CD4-positive, alpha-beta memory T cell (primary cell): ENCODE measurements at regions not wholly inside any gene's neighbourhood (a gene's known extent, or its start where the extent isn't known, plus 50 kb on each side); places are given as distances from the start of the nearest gene placed in this dataset.

ENCODE experiments used
- CTCF ChIA-PET: fragments of 350-600 bp; sonication (Branson Sonifier 250); formaldehyde crosslinking; loops from one replicate; lab custom pipeline; 2021; ENCODE audit warnings: inconsistent platforms; ENCODE audit not compliant: partially characterized antibody; lab: Charles Lee
- POLR2A ChIA-PET: fragments of 350-600 bp; sonication (Branson Sonifier 250); formaldehyde crosslinking; loops from one replicate; lab custom pipeline; 2021; ENCODE audit not compliant: partially characterized antibody; lab: Charles Lee
- DNase-seq, 5 donors: peaks; one replicate each; pipeline versions ENCODE4 v3.0.0 to v3.0.0-alpha.2; 2020 to 2022; ENCODE audit warnings: mixed read lengths in 1 of 5
- H3K27ac ChIP-seq: one replicate; pipeline ENCODE4 v1.7.0; 2013; ENCODE audit warnings: low read depth, low read length
- H3K27me3 ChIP-seq: 2 replicates; pipeline ENCODE4 v1.7.0; 2013; ENCODE audit warnings: mild to moderate bottlenecking, low read length, moderate library complexity; ENCODE audit not compliant: insufficient read depth
- H3K36me3 ChIP-seq: 2 replicates; pipeline ENCODE4 v1.7.0; 2013; ENCODE audit warnings: mild to moderate bottlenecking, low read length, moderate library complexity; ENCODE audit not compliant: insufficient read depth
- H3K4me1 ChIP-seq: 2 replicates; pipeline ENCODE4 v1.7.0; 2013; ENCODE audit warnings: mild to moderate bottlenecking, low read length, moderate library complexity; ENCODE audit not compliant: insufficient read depth
- H3K4me3 ChIP-seq, 2 donors: one replicate each; pipeline ENCODE4 v1.7.0; 2013; ENCODE audit warnings: low read length in 2 of 2, mild to moderate bottlenecking in 1 of 2
- H3K9me3 ChIP-seq, 2 donors: one replicate each; pipeline ENCODE4 v1.7.0; 2013; ENCODE audit warnings: low read length in 2 of 2, control low read depth in 1 of 2; ENCODE audit not compliant: control insufficient read depth in 1 of 2
- H3K27ac Mint-ChIP-seq, 7 donors: one replicate each; pipeline ENCODE4 v1.8.0; 2020 to 2021; ENCODE audit warnings: mixed read lengths in 7 of 7, mild to moderate bottlenecking in 6 of 7, inconsistent platforms in 3 of 7, moderate library complexity in 3 of 7
- H3K27me3 Mint-ChIP-seq, 2 donors: one replicate each; pipeline ENCODE4 v1.8.0; 2020 to 2021; ENCODE audit warnings: mixed read lengths in 2 of 2
- H3K36me3 Mint-ChIP-seq, 2 donors: one replicate each; pipeline ENCODE4 v1.8.0; 2020 to 2021; ENCODE audit warnings: mixed read lengths in 2 of 2, inconsistent platforms in 1 of 2, mild to moderate bottlenecking in 1 of 2
- H3K4me1 Mint-ChIP-seq, 4 donors: one replicate each; pipeline ENCODE4 v1.8.0; 2020 to 2021; ENCODE audit warnings: mixed read lengths in 4 of 4, mild to moderate bottlenecking in 1 of 4
- H3K4me3 Mint-ChIP-seq, 8 donors: one replicate each; pipeline ENCODE4 v1.8.0; 2020 to 2021; ENCODE audit warnings: mixed read lengths in 8 of 8, mild to moderate bottlenecking in 7 of 8, moderate library complexity in 6 of 8, inconsistent platforms in 3 of 8
- H3K9me3 Mint-ChIP-seq, 8 donors: one replicate each; pipeline ENCODE4 v1.8.0; 2020 to 2021; ENCODE audit warnings: mixed read lengths in 8 of 8, mild to moderate bottlenecking in 5 of 8, inconsistent platforms in 3 of 8, moderate library complexity in 1 of 8
- intact Hi-C: fragments of 100-400 bp; cut with micrococcal nuclease; formaldehyde crosslinking; loops from one replicate; pipeline ENCODE4 v1.15.1; 2023

DNA sequence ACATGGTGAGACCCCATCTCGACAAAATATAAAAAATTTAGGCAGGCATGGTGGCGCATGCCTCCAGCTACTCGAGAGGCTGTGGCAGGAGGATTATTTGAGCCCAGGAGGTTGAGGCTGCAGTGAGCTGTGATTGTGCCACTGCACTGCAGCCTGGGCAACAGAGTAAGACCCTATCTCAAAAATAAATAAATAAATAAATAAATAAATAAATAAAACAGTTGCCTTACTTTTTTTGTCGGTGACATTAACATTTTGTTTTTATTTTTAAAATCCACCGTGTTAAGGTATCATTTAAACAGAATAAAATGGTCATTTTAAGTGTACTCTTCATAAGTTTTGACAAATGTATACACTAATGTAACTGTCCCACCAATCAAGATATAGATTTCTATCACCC, 57.0 kb downstream of the RASL11A start:
- Histone ChIP-seq H3K4me3 (no peak overlapping the region), H3K4me1 (no peaks in the 10 kb centered on the region), H3K9me3 (no peaks in the 10 kb centered on the region), H3K27ac (no peak overlapping the region), H3K36me3 (no peaks in the 10 kb centered on the region), H3K27me3 (no peaks in the 10 kb centered on the region)
- H3K27me3 Mint-ChIP-seq: peaks cover 6 to 22% of the 10 kb centered on the region in 2 donors
- intact Hi-C loops: no loop called here
- ChIA-PET CTCF (interaction anchor here (1.3 kb wide), 1 partner anchor 14 kb away, joined by 5 read pairs; no protein-coding TSS in a partner anchor), POLR2A (no interaction called here)
- no peak for DNase-seq
- H3K4me3 Mint-ChIP-seq: no peak overlapping the region
- no peaks in the 10 kb centered on the region for H3K36me3 Mint-ChIP-seq
- no peaks in the 10 kb centered on the region for H3K9me3 Mint-ChIP-seq
- no peaks in the 10 kb centered on the region for H3K4me1 Mint-ChIP-seq
- no peak overlapping the region for H3K27ac Mint-ChIP-seq

DNA sequence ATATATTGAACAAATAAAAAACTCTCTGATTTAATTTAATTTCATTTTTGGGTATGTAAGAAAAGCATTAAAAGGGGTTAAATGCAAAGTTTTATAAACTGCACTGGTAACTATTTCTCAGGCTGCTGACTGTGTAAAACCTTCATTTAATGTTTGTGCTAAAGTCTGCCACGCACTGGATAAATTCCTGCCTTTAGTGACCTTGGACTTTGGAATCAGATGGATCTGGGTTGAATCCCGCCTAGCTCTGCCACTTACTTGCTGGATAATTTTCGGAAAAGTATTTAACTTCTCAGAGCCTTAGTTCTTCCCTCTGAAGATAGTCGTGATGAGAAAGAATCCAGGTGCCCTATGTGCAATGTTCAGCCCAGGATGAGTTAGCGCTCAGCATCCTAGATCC, 58.6 kb downstream of the RASL11A start:
- Histone ChIP-seq H3K4me1 (no peaks in the 10 kb centered on the region), H3K36me3 (no peaks in the 10 kb centered on the region), H3K27ac (no peak overlapping the region), H3K4me3 (no peak overlapping the region), H3K27me3 (no peaks in the 10 kb centered on the region), H3K9me3 (no peaks in the 10 kb centered on the region)
- H3K27ac Mint-ChIP-seq: no peak overlapping the region
- ChIA-PET POLR2A (no interaction called here), CTCF (no interaction called here)
- H3K27me3 Mint-ChIP-seq: peaks cover 6 to 22% of the 10 kb centered on the region in 2 donors
- no peaks in the 10 kb centered on the region for H3K4me1 Mint-ChIP-seq
- no peak overlapping the region for H3K4me3 Mint-ChIP-seq
- DNase-seq: no peak
- no peaks in the 10 kb centered on the region for H3K9me3 Mint-ChIP-seq
- no peaks in the 10 kb centered on the region for H3K36me3 Mint-ChIP-seq
- intact Hi-C loops: no loop called here

DNA sequence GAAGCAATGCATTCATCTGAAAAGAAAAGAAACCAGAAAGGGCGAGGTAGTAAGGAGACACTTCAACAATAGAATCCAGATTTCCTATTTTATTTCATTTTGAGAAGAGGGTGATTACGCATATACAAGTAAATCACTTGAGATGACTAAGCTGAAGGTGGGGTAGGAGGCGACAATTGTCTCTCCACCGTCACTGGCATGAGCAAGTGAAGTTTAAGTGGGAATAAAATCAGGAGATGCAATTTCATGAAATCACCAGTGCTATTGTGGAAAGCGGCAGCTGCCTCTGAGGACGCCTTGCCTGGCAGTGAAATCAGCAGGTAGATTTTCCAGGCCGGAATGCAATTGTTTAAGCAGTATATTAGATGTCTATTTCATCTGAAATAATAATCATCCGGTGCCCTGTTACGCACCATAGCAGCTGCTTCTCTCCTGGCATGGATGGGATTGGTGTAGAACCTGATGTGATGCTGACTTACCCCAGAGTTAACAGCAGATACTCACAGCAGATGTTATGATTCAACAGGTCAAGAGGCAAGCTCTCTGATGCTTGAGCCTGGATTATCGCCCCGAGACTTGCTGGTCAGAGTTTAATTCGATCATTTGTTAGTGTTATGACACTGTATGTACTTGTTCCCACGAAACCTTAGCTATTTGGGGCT, 64.3 kb downstream of the RASL11A start:
- H3K27me3 Mint-ChIP-seq: peaks cover 7 to 22% of the 10 kb centered on the region in 2 donors
- CTCF ChIA-PET: interaction anchor here (0.7 kb wide), 1 partner anchor 441 kb away, joined by 3 read pairs; no protein-coding TSS in a partner anchor
- no peak overlapping the region for H3K4me3 ChIP-seq
- H3K4me1 ChIP-seq: no peaks in the 10 kb centered on the region
- no peaks in the 10 kb centered on the region for H3K36me3 ChIP-seq
- no peaks in the 10 kb centered on the region for H3K27me3 ChIP-seq
- no peaks in the 10 kb centered on the region for H3K9me3 ChIP-seq
- intact Hi-C loops: loop anchor here (5.0 kb wide), 1 partner anchor 43 kb away; no protein-coding TSS in a partner anchor
- no peaks in the 10 kb centered on the region for H3K9me3 Mint-ChIP-seq
- H3K4me3 Mint-ChIP-seq: no peak overlapping the region
- H3K27ac ChIP-seq: no peak overlapping the region
- H3K27ac Mint-ChIP-seq: no peak overlapping the region
- H3K36me3 Mint-ChIP-seq: no peaks in the 10 kb centered on the region
- POLR2A ChIA-PET: no interaction called here
- no peak for DNase-seq
- peaks cover 0 to 4% (median 1%) of the 10 kb centered on the region in 4 donors for H3K4me1 Mint-ChIP-seq

DNA sequence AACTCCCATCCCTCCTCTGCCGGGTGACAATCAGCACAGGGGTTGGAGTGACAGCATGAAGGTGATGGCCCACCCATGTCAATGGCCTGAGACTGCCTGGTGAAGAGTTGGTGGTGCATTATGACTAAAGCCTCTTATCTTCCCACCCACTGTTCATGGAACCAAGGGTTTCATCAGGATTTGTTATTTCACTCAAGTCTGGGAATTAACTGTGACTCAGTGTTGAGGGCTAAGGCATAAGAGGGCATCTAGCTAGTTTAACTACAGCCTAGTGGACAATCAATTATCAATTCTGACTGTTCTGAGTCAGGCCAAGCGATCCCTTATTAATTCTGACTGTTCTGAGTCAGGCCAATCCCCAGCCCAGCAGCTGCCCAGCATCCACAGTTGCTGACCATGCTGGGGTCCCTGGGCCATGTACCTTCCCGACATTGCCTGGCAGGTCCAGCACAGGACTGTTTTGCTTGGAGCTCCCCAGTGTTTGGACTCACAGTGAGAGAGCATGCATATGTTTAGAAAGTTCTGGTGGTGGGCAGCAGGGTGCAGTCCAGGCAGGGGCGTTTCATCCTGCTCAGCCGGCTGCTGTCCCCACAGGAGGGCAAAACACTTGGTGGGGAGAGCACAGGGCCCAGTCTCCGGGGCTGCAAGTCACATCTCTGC, 65.5 kb downstream of the RASL11A start:
- H3K36me3 Mint-ChIP-seq: no peaks in the 10 kb centered on the region

DNA sequence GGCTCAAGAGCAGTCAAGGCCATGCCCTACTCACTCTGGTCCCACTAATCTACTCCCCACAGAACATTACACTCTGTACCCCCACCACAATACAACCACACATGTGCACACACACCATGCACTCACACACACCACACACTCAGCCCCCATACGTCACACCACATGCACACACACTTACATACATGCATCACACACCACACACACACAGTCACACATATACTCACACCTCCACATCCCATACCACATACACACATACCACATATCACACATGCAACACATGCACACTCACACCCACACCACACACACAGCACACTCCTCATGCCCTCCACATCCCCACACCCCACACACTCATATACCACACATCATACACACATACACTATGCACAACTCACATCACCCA, 67.6 kb downstream of the RASL11A start:
- Mint-ChIP-seq H3K4me1 (peaks cover 0 to 4% (median 1%) of the 10 kb centered on the region in 4 donors), H3K27ac (no peak overlapping the region), H3K4me3 (no peak overlapping the region), H3K27me3 (peaks cover 3 to 16% of the 10 kb centered on the region in 2 donors), H3K9me3 (no peaks in the 10 kb centered on the region), H3K36me3 (no peaks in the 10 kb centered on the region)
- ChIA-PET CTCF (interaction anchor here (0.7 to 3.4 kb wide), 5 partner anchors 10 to 419 kb away, joined by 3 to 11 read pairs (median 4); no protein-coding TSS in a partner anchor), POLR2A (no interaction called here)
- Histone ChIP-seq H3K36me3 (no peaks in the 10 kb centered on the region), H3K4me1 (no peaks in the 10 kb centered on the region), H3K9me3 (no peaks in the 10 kb centered on the region), H3K27me3 (no peaks in the 10 kb centered on the region), H3K4me3 (no peak overlapping the region), H3K27ac (no peak overlapping the region)
- intact Hi-C loops: loop anchor here (5.0 kb wide), 1 partner anchor 46 kb away; no protein-coding TSS in a partner anchor
- DNase-seq: no peak

More for the DNA sequence above, 65.5 kb downstream of the RASL11A start:
- Mint-ChIP-seq H3K27ac (no peak overlapping the region), H3K27me3 (peaks cover 6 to 22% of the 10 kb centered on the region in 2 donors), H3K9me3 (no peaks in the 10 kb centered on the region), H3K4me1 (peaks cover 0 to 4% (median 1%) of the 10 kb centered on the region in 4 donors), H3K4me3 (no peak overlapping the region)
- Histone ChIP-seq H3K27ac (no peak overlapping the region), H3K36me3 (no peaks in the 10 kb centered on the region), H3K4me3 (no peak overlapping the region), H3K9me3 (no peaks in the 10 kb centered on the region), H3K27me3 (no peaks in the 10 kb centered on the region), H3K4me1 (no peaks in the 10 kb centered on the region)
- POLR2A ChIA-PET: no interaction called here
- CTCF ChIA-PET: interaction anchor here (0.9 to 2.8 kb wide), 4 partner anchors 11 to 351 kb away, joined by 3 to 10 read pairs (median 4); no protein-coding TSS in a partner anchor
- no peak for DNase-seq
- intact Hi-C loops: loop anchor here (5.0 kb wide), 1 partner anchor 44 kb away; no protein-coding TSS in a partner anchor

DNA sequence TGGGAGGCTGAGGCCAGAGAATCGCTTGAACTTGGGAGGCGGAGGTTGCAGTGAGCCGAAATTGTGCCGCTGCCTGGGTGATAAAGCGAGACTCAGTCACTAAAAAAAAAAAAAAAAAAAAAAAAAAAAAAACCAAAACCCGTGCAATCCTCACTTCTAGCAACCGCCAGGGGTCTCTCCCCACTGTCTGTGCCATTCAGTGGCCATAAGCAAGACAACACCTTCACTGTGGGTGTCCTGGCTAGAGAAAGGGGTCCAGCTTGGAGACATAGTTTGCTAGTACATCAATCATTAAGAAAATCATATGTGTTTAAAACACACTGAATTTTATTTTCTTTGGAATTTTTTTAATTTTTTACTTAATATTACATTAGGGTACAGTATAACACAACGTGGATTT, 68.2 kb downstream of the RASL11A start:
- Histone ChIP-seq H3K4me1 (no peaks in the 10 kb centered on the region), H3K4me3 (no peak overlapping the region), H3K36me3 (no peaks in the 10 kb centered on the region), H3K27ac (no peak overlapping the region), H3K27me3 (no peaks in the 10 kb centered on the region), H3K9me3 (no peaks in the 10 kb centered on the region)
- intact Hi-C loops: loop anchor here (5.0 kb wide), 1 partner anchor 47 kb away; no protein-coding TSS in a partner anchor
- ChIA-PET CTCF (interaction anchor here (0.7 to 3.4 kb wide), 10 partner anchors 8 to 487 kb away, joined by 3 to 11 read pairs (median 4); no protein-coding TSS in a partner anchor), POLR2A (no interaction called here)
- H3K27ac Mint-ChIP-seq: no peak overlapping the region
- no peak overlapping the region for H3K4me3 Mint-ChIP-seq
- DNase-seq: no peak
- H3K9me3 Mint-ChIP-seq: no peaks in the 10 kb centered on the region
- H3K4me1 Mint-ChIP-seq: peaks cover 0 to 4% (median 1%) of the 10 kb centered on the region in 4 donors
- H3K36me3 Mint-ChIP-seq: no peaks in the 10 kb centered on the region
- H3K27me3 Mint-ChIP-seq: peaks cover 6 to 21% of the 10 kb centered on the region in 2 donors

DNA sequence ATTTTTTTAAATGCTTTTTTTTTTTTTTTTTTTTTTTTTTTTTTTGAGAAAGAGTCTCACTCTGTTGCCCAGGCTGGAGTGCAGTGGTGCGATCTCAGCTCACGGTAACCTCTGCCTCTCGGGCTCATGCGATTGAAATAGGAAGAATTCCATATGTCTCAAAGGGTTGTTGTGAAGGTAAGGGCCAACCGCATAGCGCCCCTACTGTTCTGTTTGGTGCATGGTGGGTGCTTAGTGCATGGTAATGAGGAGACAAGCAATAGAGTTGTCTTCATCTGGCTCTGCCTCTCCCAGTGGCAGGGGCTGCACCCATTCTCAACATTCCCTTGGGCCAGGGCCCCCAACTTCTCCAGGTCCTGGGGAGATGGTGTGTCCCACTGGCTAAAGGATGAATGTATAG, 68.7 kb downstream of the RASL11A start:
- Histone ChIP-seq H3K9me3 (no peaks in the 10 kb centered on the region), H3K27ac (no peak overlapping the region), H3K4me3 (no peak overlapping the region), H3K4me1 (no peaks in the 10 kb centered on the region), H3K36me3 (no peaks in the 10 kb centered on the region), H3K27me3 (no peaks in the 10 kb centered on the region)
- Mint-ChIP-seq H3K9me3 (no peaks in the 10 kb centered on the region), H3K4me1 (peaks cover 0 to 4% (median 1%) of the 10 kb centered on the region in 4 donors), H3K27ac (no peak overlapping the region), H3K27me3 (peaks cover 6 to 21% of the 10 kb centered on the region in 2 donors), H3K36me3 (no peaks in the 10 kb centered on the region), H3K4me3 (no peak overlapping the region)
- CTCF ChIA-PET: interaction anchor here (0.7 to 3.4 kb wide), 8 partner anchors 8 to 487 kb away, joined by 3 to 11 read pairs (median 4); no protein-coding TSS in a partner anchor
- intact Hi-C loops: loop anchor here (5.0 kb wide), 1 partner anchor 47 kb away; no protein-coding TSS in a partner anchor
- DNase-seq: peak in 4 of 5 donors; percentile 11 to 33 (median 28)
- POLR2A ChIA-PET: no interaction called here
